ENCODE measurements at regions not wholly inside any gene's neighbourhood (a gene's known extent, or its start where the extent isn't known, plus 50 kb on each side); places are given as distances from the start of the nearest gene placed in this dataset.
"Not testable (repeated sequence)": the region's sequence is repeated elsewhere in the genome, so short reads cannot be mapped to it uniquely, and the experiment has no call there.

- DNase-seq = no peak
Measured at GRCh38 chr2:224174521-224174920, 135.4 kb upstream of the SERPINE2 start.

- DNase-seq = no peak
Measured at GRCh38 chr2:224173933-224174332, 134.8 kb upstream of the SERPINE2 start.

- no peak for DNase-seq
Measured at GRCh38 chr2:224173210-224173609, 134.1 kb upstream of the SERPINE2 start.

- no peak for DNase-seq
Measured at GRCh38 chr2:224171226-224171625, 132.1 kb upstream of the SERPINE2 start.

GRCh38 chr2:224169847-224170246 is 130.8 kb upstream of the SERPINE2 start:
- no peak for DNase-seq

- not testable (repeated sequence) for DNase-seq
Measured at GRCh38 chr2:224167781-224168180, 128.7 kb upstream of the SERPINE2 start.

GRCh38 chr2:224166654-224167053 is 127.6 kb upstream of the SERPINE2 start:
- DNase-seq = no peak

GRCh38 chr2:224165901-224166319 is 126.8 kb upstream of the SERPINE2 start:
- no peak for DNase-seq

- DNase-seq = no peak
Measured at GRCh38 chr2:224163566-224164307, 124.7 kb upstream of the SERPINE2 start.

- no peak for DNase-seq
Measured at GRCh38 chr2:224162122-224162521, 123.0 kb upstream of the SERPINE2 start.

GRCh38 chr2:224161712-224162111 is 122.6 kb upstream of the SERPINE2 start:
- DNase-seq = no peak

- no peak for DNase-seq
Measured at GRCh38 chr2:224160917-224161316, 121.8 kb upstream of the SERPINE2 start.

GRCh38 chr2:224159345-224159928 is 120.4 kb upstream of the SERPINE2 start:
- no peak for DNase-seq

GRCh38 chr2:224158831-224159230 is 119.7 kb upstream of the SERPINE2 start:
- DNase-seq = no peak

GRCh38 chr2:224158061-224158460 is 119.0 kb upstream of the SERPINE2 start:
- DNase-seq = no peak

GRCh38 chr2:224157655-224158054 is 118.6 kb upstream of the SERPINE2 start:
- no peak for DNase-seq

GRCh38 chr2:224156436-224156835 is 117.3 kb upstream of the SERPINE2 start:
- no peak for DNase-seq

- no peak for DNase-seq
Measured at GRCh38 chr2:224155896-224156295, 116.8 kb upstream of the SERPINE2 start.

- no peak for DNase-seq
Measured at GRCh38 chr2:224155371-224155770, 116.3 kb upstream of the SERPINE2 start.

- no peak for DNase-seq
Measured at GRCh38 chr2:224151680-224152310, 112.7 kb upstream of the SERPINE2 start.

GRCh38 chr2:224151161-224151560 is 112.1 kb upstream of the SERPINE2 start:
- DNase-seq = no peak

- DNase-seq = not testable (repeated sequence)
Measured at GRCh38 chr2:224148058-224148457, 109.0 kb upstream of the SERPINE2 start.

- DNase-seq = no peak
Measured at GRCh38 chr2:224147174-224147573, 108.1 kb upstream of the SERPINE2 start.
